HG03432 (cell line): ENCODE measurements at regions not wholly inside any gene's neighbourhood (a gene's known extent, or its start where the extent isn't known, plus 50 kb on each side); places are given as distances from the start of the nearest gene placed in this dataset.
"Not testable (repeated sequence)": the region's sequence is repeated elsewhere in the genome, so short reads cannot be mapped to it uniquely, and the experiment has no call there.

Source experiments
- ATAC-seq: cut with Tn5 transposase; IDR thresholded peaks from one replicate; pipeline ENCODE4 v1.9.1; 2021; ENCODE audit warnings: mild to moderate bottlenecking, moderate library complexity; ENCODE audit not compliant: unreplicated experiment

GRCh38 chr5:61215996-61216395 is 53.7 kb upstream of the SMIM15 start:
- ATAC-seq = no peak

DNA sequence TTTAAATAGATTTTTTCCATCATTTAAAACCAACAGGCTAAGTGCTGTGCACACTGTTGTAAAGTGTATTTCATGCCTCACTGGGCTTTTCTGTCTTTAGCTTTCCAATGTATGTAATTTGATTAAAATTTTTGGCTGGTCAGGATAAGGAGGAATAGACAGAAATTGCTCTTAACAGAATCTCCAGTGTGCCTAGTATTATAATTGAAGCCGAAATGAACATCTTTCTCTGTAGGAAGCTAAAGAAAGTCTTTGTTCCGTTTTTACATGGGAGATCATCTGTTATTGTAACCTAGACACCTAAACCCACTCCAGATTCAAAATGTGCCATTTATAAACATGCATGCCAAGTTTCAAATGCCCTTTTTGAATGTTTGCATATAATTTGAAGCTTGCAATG is 54.5 kb upstream of the SMIM15 start:
- ATAC-seq = no peak

DNA sequence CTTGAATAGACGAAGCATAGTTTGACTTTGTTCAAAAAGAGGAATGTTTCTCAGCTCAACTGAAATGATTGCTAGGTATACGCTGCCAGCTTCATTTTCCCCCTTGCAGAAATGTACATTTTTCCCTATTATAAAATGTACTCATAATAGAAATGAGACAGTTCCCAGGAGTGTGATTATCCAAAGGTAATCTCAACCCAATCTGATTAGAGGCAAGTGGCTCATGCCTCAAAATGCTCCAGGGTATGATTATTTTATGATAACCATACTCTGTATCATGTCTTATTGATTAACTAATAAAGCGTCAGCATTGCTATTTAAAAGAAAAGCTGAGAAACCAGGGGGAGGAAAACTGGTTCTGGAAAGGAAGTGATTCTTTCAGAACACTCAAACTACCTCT is 54.9 kb upstream of the SMIM15 start:
- no peak for ATAC-seq

GRCh38 chr5:61228229-61228628 is 66.0 kb upstream of the SMIM15 start:
- no peak for ATAC-seq

DNA sequence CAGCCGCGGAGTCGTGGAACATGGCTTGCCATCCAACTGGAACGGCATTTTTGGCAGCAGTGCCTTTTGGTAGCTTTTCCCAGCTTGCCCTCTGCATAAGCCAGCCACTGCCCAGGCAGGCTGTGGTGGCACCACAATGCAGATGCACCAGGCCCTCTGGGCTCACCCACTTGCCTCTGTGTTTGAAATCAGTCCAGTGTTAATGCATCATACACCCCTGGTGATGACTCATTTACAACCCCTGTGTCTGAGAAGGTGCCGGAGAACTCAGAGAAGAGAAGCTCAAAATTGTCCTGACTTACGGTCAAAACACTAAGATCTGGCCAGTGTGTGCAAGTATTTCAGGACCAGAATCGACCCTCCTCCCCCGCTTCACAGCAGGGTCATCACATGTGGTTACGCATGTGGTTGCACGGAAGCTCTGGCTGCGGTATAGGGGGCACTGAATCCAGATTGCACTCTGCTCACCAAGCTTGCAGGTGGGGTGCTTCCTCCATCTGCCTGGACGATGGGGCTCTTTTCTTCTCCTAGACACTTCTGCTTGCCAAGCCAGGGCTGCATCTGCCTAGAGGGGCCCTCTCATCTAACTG is 66.5 kb upstream of the SMIM15 start:
- ATAC-seq = no peak

- no peak for ATAC-seq
These were observed 67.1 kb upstream of the SMIM15 start for GRCh38 chr5:61229416-61229815.

- ATAC-seq = no peak
These were observed 68.2 kb upstream of the SMIM15 start for GRCh38 chr5:61230492-61230891.

DNA sequence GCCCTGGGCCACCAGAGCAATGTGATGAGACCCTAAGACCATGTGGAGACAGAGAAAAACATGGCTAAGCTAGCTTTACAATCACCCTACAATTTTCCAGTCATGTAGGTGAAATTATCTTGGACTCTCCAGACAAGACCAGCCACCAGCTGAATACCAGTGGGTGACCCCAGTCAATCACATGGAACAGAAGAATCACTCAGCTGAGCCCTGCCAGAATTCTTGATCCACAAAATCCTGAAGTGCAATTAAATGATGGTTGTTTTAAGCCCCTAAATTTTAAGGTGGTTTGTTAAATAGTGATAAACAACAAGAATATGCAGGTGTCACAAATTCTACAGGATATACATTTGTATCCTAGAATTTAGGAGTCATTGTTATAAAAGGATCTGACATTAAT is 69.5 kb upstream of the SMIM15 start:
- no peak for ATAC-seq

DNA sequence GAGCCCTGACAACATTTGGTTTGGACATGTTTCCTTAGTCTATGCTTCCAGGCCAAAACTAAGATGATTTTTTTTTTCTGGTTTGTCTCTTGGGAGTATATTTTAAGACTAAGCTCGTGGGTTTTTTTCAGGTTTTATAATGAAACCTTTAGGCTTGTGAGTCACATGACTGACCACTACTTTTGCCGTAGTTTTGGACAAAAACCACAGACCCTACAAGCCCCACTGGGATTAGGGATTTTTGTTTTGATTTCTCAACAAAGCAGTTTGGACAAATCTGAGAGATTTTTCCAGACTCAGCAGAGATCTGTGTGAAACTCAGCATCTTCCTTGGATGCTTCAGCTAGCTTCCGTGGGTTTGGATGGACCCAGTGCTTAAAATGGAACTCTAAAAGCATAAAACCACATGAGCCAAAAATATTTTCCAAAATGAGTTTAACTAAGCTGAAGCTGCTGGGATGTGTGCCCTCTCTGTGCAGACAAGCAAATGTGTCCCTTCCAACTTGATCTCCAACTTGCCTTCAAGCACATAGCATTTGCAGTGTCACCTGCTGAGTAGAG is 70.3 kb upstream of the SMIM15 start:
- no peak for ATAC-seq

DNA sequence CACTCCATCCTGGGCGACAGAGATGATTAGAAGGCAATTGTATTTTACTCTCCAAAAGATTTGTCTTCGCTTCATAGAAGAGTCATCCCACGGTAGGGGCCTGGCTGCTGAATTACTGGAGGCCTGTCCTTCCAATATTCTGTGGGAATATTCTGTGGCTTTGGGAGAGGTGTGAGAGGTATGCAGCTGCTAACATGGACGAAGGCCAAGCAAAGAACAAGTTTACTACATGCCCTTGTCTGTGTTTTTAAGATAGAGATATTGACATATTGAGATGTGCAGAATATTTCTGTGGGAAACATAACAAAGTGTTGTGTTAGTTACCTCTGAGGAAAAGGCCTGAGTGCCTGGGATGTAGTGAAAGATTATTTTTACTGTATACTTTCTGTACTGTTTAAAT is 71.8 kb upstream of the SMIM15 start:
- ATAC-seq = no peak

- not testable (repeated sequence) for ATAC-seq
These were observed 74.4 kb upstream of the SMIM15 start for GRCh38 chr5:61236715-61237114.

- ATAC-seq = no peak
These were observed 83.2 kb upstream of the SMIM15 start for GRCh38 chr5:61245486-61245885.

DNA sequence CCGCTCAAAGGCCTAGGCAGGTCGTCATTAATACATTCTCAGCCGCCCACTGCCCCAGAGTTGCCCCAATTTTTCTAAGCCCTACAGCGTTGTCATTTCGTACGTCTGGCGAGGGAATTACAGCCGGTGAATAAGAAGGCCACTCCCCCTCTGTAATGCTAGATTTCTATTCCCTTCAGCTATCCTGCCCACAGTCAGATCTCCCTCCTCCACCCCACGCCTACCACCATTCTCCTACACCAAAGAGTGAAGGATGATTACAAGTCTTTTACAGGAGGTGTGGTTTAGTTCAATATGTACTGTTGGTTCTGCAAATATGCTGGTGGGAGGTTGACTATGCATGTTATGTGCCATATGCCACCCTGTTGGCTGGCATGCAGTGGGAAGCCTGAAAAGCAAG is 83.7 kb upstream of the SMIM15 start:
- no peak for ATAC-seq

- ATAC-seq = no peak
These were observed 84.6 kb upstream of the SMIM15 start for GRCh38 chr5:61246768-61247307.

DNA sequence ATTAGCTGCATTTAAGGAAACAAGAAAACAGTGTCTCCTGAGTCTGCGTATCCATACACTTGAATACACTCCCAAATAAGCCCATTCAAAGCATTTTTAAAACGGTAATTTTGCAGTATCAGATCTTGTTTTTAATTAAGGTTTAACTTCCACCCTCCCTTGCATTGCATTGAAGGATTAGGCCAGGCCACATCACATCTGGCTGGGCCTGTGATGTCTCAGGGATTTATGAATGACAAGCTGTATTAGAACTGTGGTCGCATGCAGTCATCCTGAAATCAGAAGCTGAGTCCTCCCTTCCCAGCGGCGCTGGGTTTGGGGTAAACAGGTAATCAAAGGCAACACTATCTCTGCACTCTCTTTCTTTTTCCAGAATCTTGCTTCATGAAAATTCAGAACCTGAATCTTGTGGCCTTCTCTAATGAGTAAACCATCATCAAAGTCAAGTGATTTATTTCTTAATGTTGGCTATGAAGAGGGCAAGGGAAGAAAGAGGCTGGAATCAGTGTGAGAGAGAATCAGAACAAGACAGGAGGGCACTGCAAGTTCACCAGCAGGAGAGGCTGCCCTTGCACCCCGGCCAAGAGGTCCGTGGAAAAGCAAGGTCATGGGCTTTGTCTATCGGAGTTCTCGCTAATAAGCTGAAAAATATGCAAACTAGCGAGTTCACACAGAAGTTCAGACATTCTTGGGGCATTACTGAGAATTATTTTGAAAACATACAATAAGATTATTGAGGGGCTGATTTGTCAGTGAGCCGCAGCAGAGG is 80.0 kb upstream of the ZSWIM6 start:
- ATAC-seq = no peak

DNA sequence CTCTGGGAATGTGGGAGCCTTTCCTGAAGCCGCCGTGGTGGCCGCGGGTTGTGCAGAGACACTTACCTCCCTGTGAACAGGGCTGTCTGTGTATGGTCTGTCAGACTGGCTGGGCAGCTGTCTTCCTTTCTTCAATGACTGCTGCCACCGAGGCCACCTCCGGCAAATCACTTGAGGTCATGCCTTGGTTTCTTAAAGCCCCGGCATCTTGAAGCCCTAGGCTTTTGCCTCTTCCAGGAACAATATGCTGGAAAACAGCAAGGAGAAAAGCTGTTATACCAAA is 79.5 kb upstream of the ZSWIM6 start:
- ATAC-seq = no peak

DNA sequence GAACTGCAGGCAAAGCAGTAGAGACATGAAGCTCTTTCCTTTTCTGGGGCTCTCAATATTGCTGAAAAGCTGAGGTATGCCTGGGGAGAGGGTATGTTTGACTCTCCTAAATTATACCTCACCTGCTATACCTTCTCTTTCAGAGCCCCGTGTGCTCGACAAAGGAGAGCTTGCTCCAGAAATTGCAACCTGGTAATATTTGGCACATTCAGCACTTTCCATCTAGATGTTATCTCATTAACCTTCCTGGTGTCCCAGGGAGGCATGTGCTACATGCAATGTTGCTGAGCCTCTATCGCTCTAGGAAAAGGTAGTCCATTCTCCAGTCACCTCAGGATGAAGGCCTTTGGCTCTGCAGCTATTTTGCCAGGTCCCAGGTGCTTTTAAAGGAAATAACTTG is 78.5 kb upstream of the ZSWIM6 start:
- no peak for ATAC-seq

DNA sequence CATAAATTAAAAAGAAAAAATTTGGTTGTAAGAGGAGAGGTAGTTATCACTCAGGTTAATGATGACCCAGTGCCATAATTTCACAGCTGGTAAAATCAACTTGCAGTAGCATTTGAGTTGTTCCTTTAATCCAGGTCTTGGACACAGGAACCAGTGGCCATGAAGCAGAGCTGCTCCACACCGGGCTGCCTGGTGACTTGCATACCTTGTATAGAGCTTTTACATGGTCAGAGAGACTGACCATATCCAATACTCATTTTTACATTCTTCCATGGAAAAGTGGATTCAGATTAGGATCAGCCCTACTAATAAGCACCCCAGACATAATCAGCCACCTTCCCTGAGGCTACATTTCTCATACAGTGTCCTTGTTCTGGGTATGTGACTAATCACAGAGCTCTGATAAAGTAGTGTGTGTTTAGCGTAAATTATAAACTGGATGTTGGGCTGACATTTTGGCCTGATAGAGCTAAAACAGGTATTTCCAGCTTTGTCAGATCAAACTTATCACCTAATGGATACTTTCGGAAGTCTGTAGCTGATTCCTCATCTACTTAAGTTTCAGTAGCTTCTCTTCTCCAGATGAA is 77.0 kb upstream of the ZSWIM6 start:
- no peak for ATAC-seq

- no peak for ATAC-seq
These were observed 75.6 kb upstream of the ZSWIM6 start for GRCh38 chr5:61256474-61256873.

- ATAC-seq = no peak
These were observed 74.6 kb upstream of the ZSWIM6 start for GRCh38 chr5:61257421-61257820.

- no peak for ATAC-seq
These were observed 70.9 kb upstream of the ZSWIM6 start for GRCh38 chr5:61261136-61261535.

- no peak for ATAC-seq
These were observed 70.0 kb upstream of the ZSWIM6 start for GRCh38 chr5:61262080-61262479.
